HG03575 (cell line): ENCODE measurements at regions not wholly inside any gene's neighbourhood (a gene's known extent, or its start where the extent isn't known, plus 50 kb on each side); places are given as distances from the start of the nearest gene placed in this dataset.
"Not testable (repeated sequence)": the region's sequence is repeated elsewhere in the genome, so short reads cannot be mapped to it uniquely, and the experiment has no call there.

ENCODE experiments used
- ATAC-seq: cut with Tn5 transposase; IDR thresholded peaks from one replicate; pipeline ENCODE4 v1.9.1; 2021; ENCODE audit not compliant: unreplicated experiment, insufficient number of reproducible peaks, low FRiP score; ENCODE audit errors: extremely low read depth

GRCh38 chr1:60959701-60960100 lies 122.7 kb upstream of the NFIA start:
- ATAC-seq, result no peak

GRCh38 chr1:60958001-60958400 lies 124.4 kb upstream of the NFIA start:
- ATAC-seq, result no peak

GRCh38 chr1:60956520-60956919 lies 125.8 kb upstream of the NFIA start:
- ATAC-seq, result no peak

- no peak for ATAC-seq
Observed at GRCh38 chr1:60952612-60953111, 129.7 kb upstream of the NFIA start.

- ATAC-seq, result no peak
Observed at GRCh38 chr1:60950224-60951063, 131.9 kb upstream of the NFIA start.

- ATAC-seq, result no peak
Observed at GRCh38 chr1:60949826-60950197, 132.5 kb upstream of the NFIA start.

- ATAC-seq, result no peak
Observed at GRCh38 chr1:60949154-60949825, 133.1 kb upstream of the NFIA start.

GRCh38 chr1:60948486-60948885 lies 133.9 kb upstream of the NFIA start:
- no peak for ATAC-seq

GRCh38 chr1:60947367-60947766 lies 135.0 kb upstream of the NFIA start:
- ATAC-seq, result no peak

GRCh38 chr1:60942896-60943638 lies 139.3 kb upstream of the NFIA start:
- no peak for ATAC-seq

GRCh38 chr1:60942291-60942690 lies 140.1 kb upstream of the NFIA start:
- no peak for ATAC-seq

- not testable (repeated sequence) for ATAC-seq
Observed at GRCh38 chr1:60940685-60941084, 141.7 kb upstream of the NFIA start.

GRCh38 chr1:60937720-60938119 lies 144.6 kb upstream of the NFIA start:
- ATAC-seq, result no peak

- no peak for ATAC-seq
Observed at GRCh38 chr1:60936591-60937342, 145.6 kb upstream of the NFIA start.

- ATAC-seq, result no peak
Observed at GRCh38 chr1:60936163-60936562, 146.2 kb upstream of the NFIA start.

GRCh38 chr1:60935599-60936110 lies 146.7 kb upstream of the NFIA start:
- ATAC-seq, result no peak

- no peak for ATAC-seq
Observed at GRCh38 chr1:60930130-60930529, 152.2 kb upstream of the NFIA start.

- no peak for ATAC-seq
Observed at GRCh38 chr1:60924964-60925798, 157.2 kb upstream of the NFIA start.
